Loucy (cell line): ENCODE measurements at regions not wholly inside any gene's neighbourhood (a gene's known extent, or its start where the extent isn't known, plus 50 kb on each side); places are given as distances from the start of the nearest gene placed in this dataset.

ENCODE experiments used
- H2AFZ ChIP-seq: fragments of 200-600 bp; sonication (generic); 2 replicates; pipeline ENCODE4 v1.6.0; 2016; ENCODE audit warnings: antibody characterized with exemption, mild to moderate bottlenecking, low read length, moderate library complexity
- H3F3A ChIP-seq: fragments of 200-600 bp; 2 replicates; pipeline ENCODE4 v1.6.0; 2016; ENCODE audit warnings: antibody characterized with exemption, low read depth, mild to moderate bottlenecking
- H3K27me3 ChIP-seq: fragments of 200-600 bp; sonication (generic); 2 replicates; pipeline ENCODE4 v1.6.1; 2014; ENCODE audit warnings: low read length, mild to moderate bottlenecking; ENCODE audit not compliant: insufficient read depth, poor library complexity, severe bottlenecking
- H3K36me3 ChIP-seq: fragments of 200-600 bp; sonication (generic); 2 replicates; pipeline ENCODE4 v1.6.1; 2016; ENCODE audit warnings: low read length; ENCODE audit not compliant: insufficient read depth
- H3K4me1 ChIP-seq: fragments of 200-600 bp; sonication (generic); 2 replicates; pipeline ENCODE4 v1.5.1; 2014; ENCODE audit warnings: low read length, mild to moderate bottlenecking; ENCODE audit not compliant: insufficient read depth, poor library complexity, severe bottlenecking
- H3K4me2 ChIP-seq: fragments of 200-600 bp; sonication (generic); 2 replicates; pipeline ENCODE4 v1.6.0; 2014; ENCODE audit warnings: antibody characterized with exemption, low read length, low read depth, mild to moderate bottlenecking; ENCODE audit not compliant: poor library complexity, severe bottlenecking
- H3K4me3 ChIP-seq: fragments of 200-600 bp; sonication (generic); 2 replicates; pipeline ENCODE4 v1.5.1; 2014; ENCODE audit warnings: low read length, mild to moderate bottlenecking, mixed read lengths; ENCODE audit not compliant: poor library complexity, severe bottlenecking
- H3K79me2 ChIP-seq: fragments of 200-600 bp; sonication (generic); 2 replicates; pipeline ENCODE4 v1.6.1; 2014; ENCODE audit warnings: low read length; ENCODE audit not compliant: insufficient read depth
- H3K9ac ChIP-seq: fragments of 200-600 bp; sonication (generic); 2 replicates; pipeline ENCODE4 v1.6.0; 2014; ENCODE audit warnings: mild to moderate bottlenecking, low read depth, low read length, moderate library complexity; ENCODE audit not compliant: poor library complexity, severe bottlenecking
- H3K9me2 ChIP-seq: fragments of 200-600 bp; sonication (generic); replicated peaks from 2 replicates; pipeline ENCODE4 v1.6.1; 2016; ENCODE audit warnings: low read depth, low read length, mixed read lengths
- H3K9me3 ChIP-seq: fragments of 200-600 bp; sonication (generic); 2 replicates; pipeline ENCODE4 v1.6.1; 2014; ENCODE audit warnings: mild to moderate bottlenecking, antibody characterized with exemption, low read length, low read depth; ENCODE audit not compliant: insufficient read depth
- H4K20me1 ChIP-seq: fragments of 200-600 bp; sonication (generic); 2 replicates; pipeline ENCODE4 v1.6.0; 2014; ENCODE audit warnings: antibody characterized with exemption, low read length, mild to moderate bottlenecking; ENCODE audit not compliant: insufficient read depth, poor library complexity, severe bottlenecking
- EZH2phosphoT487 ChIP-seq: fragments of 200-600 bp; IDR thresholded peaks from 2 replicates; pipeline ENCODE4 v1.6.1; 2018; ENCODE audit warnings: antibody characterized with exemption, mild to moderate bottlenecking, moderate library complexity, borderline replicate concordance
- TF ChIP-seq, protein P1 (sequence below): fragments of 200-600 bp; sonication (generic); conservative IDR thresholded peaks from 2 replicates; pipeline ENCODE4 v1.5.1; 2014; ENCODE audit warnings: mild to moderate bottlenecking, antibody characterized with exemption, low read length

GRCh38 chr7:106382929-106383328, 98.1 kb upstream of the NAMPT start:
- H3K4me3 ChIP-seq = no peak overlapping the region
- H3K9ac ChIP-seq = no peak overlapping the region
- no peaks in the 10 kb centered on the region for H3K36me3 ChIP-seq
- no peaks in the 10 kb centered on the region for H3K79me2 ChIP-seq
- H3F3A ChIP-seq = no peaks in the 10 kb centered on the region
- no peaks in the 10 kb centered on the region for H3K9me2 ChIP-seq
- H3K4me1 ChIP-seq = no peaks in the 10 kb centered on the region
- no peaks in the 10 kb centered on the region for H3K9me3 ChIP-seq
- TF ChIP-seq, protein P1, sequence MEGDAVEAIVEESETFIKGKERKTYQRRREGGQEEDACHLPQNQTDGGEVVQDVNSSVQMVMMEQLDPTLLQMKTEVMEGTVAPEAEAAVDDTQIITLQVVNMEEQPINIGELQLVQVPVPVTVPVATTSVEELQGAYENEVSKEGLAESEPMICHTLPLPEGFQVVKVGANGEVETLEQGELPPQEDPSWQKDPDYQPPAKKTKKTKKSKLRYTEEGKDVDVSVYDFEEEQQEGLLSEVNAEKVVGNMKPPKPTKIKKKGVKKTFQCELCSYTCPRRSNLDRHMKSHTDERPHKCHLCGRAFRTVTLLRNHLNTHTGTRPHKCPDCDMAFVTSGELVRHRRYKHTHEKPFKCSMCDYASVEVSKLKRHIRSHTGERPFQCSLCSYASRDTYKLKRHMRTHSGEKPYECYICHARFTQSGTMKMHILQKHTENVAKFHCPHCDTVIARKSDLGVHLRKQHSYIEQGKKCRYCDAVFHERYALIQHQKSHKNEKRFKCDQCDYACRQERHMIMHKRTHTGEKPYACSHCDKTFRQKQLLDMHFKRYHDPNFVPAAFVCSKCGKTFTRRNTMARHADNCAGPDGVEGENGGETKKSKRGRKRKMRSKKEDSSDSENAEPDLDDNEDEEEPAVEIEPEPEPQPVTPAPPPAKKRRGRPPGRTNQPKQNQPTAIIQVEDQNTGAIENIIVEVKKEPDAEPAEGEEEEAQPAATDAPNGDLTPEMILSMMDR = no peak
- H4K20me1 ChIP-seq = no peaks in the 10 kb centered on the region
- H3K27me3 ChIP-seq = no peaks in the 10 kb centered on the region
- no peak overlapping the region for H3K4me2 ChIP-seq
- H2AFZ ChIP-seq = no peak overlapping the region

DNA sequence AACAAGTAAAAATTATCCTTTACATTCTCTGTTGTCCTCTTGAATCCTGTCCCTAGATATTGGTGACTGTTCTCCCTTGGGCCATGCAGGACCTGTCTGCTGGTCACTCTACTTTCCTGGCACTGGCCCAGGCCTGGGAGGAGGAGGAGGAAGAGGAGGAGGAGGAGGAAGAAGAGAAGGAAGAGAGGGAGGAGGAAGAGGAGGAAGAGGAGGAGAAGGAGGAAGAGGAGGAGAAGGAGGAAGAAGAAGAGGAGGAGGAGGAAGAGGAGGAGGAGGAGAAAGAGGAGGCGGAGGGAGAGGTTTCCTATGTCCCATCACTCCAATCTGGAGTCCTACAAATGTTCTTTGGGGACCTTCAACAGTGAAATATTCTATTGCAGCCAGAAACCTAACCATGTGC, 97.3 kb upstream of the NAMPT start:
- Histone ChIP-seq H3F3A (no peaks in the 10 kb centered on the region), H3K9ac (no peak overlapping the region), H3K9me2 (no peaks in the 10 kb centered on the region), H4K20me1 (no peaks in the 10 kb centered on the region), H3K9me3 (no peaks in the 10 kb centered on the region), H3K27me3 (no peaks in the 10 kb centered on the region), H3K4me3 (no peak overlapping the region), H3K4me2 (no peak overlapping the region), H3K36me3 (no peaks in the 10 kb centered on the region), H2AFZ (no peak overlapping the region), H3K79me2 (no peaks in the 10 kb centered on the region), H3K4me1 (no peaks in the 10 kb centered on the region)
- no peak for TF ChIP-seq EZH2phosphoT487
- TF ChIP-seq, protein P1 = no peak

GRCh38 chr7:106381252-106381651, 96.5 kb upstream of the NAMPT start:
- Histone ChIP-seq H3K9ac (no peak overlapping the region), H3K4me3 (no peak overlapping the region), H3K79me2 (no peaks in the 10 kb centered on the region), H3F3A (no peaks in the 10 kb centered on the region), H4K20me1 (no peaks in the 10 kb centered on the region), H3K9me3 (no peaks in the 10 kb centered on the region), H3K9me2 (no peaks in the 10 kb centered on the region), H3K36me3 (no peaks in the 10 kb centered on the region), H2AFZ (no peak overlapping the region), H3K27me3 (no peaks in the 10 kb centered on the region), H3K4me1 (no peaks in the 10 kb centered on the region), H3K4me2 (no peak overlapping the region)
- no peak for TF ChIP-seq EZH2phosphoT487
- TF ChIP-seq, protein P1 = no peak
